Neural progenitor cell (in vitro differentiated cells): ENCODE measurements at regions not wholly inside any gene's neighbourhood (a gene's known extent, or its start where the extent isn't known, plus 50 kb on each side); places are given as distances from the start of the nearest gene placed in this dataset.

ENCODE experiments used
- EZH2 ChIP-seq: fragments of 200-600 bp; sonication (generic); IDR thresholded peaks from 2 replicates; pipeline ENCODE4 v1.6.1; 2017; ENCODE audit warnings: antibody characterized with exemption, mild to moderate bottlenecking, moderate library complexity
- EZH2phosphoT487 ChIP-seq: fragments of 200-600 bp; sonication (generic); IDR thresholded peaks from 2 replicates; pipeline ENCODE4 v1.6.1; 2017; ENCODE audit warnings: antibody characterized with exemption
- TF ChIP-seq, protein P1 (sequence below): fragments of 200-600 bp; sonication (generic); IDR thresholded peaks from 2 replicates; pipeline ENCODE4 v1.5.1; 2017; ENCODE audit warnings: antibody characterized with exemption, mild to moderate bottlenecking

- TF ChIP-seq, protein P1, sequence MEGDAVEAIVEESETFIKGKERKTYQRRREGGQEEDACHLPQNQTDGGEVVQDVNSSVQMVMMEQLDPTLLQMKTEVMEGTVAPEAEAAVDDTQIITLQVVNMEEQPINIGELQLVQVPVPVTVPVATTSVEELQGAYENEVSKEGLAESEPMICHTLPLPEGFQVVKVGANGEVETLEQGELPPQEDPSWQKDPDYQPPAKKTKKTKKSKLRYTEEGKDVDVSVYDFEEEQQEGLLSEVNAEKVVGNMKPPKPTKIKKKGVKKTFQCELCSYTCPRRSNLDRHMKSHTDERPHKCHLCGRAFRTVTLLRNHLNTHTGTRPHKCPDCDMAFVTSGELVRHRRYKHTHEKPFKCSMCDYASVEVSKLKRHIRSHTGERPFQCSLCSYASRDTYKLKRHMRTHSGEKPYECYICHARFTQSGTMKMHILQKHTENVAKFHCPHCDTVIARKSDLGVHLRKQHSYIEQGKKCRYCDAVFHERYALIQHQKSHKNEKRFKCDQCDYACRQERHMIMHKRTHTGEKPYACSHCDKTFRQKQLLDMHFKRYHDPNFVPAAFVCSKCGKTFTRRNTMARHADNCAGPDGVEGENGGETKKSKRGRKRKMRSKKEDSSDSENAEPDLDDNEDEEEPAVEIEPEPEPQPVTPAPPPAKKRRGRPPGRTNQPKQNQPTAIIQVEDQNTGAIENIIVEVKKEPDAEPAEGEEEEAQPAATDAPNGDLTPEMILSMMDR = no peak
- TF ChIP-seq EZH2 (no peak), EZH2phosphoT487 (no peak)
Measured at GRCh38 chr5:96326902-96327301, 106.1 kb downstream of the PCSK1 start.
